ENCODE measurements at regions not wholly inside any gene's neighbourhood (a gene's known extent, or its start where the extent isn't known, plus 50 kb on each side); places are given as distances from the start of the nearest gene placed in this dataset.

DNA sequence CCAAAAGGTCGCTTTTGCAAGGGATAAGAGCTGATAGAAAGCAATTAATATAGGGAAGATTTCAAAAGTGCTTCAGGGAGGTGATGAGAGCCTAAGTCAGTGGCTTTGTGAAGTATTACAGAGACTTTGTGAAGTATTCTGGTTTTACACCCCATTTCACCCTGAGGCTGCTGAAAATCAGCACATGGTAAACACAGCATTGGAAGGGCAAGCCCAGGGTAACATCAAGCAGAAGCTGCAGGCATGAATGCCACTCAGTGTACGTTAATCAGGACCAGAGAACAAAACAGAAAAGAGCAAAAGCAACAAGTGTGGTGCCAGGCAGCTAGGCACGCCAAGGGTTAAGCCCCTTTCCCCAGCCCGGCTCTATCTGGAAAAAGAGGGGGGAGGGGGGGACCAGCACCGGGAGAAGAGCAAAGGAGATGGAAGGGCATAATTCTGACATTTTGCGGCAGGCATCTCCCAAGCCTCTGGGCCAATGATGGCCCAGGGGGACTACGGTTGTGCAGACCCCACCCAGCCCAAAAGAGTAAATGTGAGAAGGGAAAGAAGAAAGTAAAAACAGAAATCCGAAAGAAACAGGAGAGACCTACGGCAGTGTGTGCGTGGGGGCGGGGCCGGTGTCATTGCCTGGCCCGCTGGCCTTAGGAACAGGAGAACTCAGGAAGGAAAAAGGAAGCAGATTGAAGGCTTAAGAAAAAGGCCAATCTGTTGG lies 58.9 kb downstream of the DHRS2 start:
- TF ChIP-seq, protein P1, sequence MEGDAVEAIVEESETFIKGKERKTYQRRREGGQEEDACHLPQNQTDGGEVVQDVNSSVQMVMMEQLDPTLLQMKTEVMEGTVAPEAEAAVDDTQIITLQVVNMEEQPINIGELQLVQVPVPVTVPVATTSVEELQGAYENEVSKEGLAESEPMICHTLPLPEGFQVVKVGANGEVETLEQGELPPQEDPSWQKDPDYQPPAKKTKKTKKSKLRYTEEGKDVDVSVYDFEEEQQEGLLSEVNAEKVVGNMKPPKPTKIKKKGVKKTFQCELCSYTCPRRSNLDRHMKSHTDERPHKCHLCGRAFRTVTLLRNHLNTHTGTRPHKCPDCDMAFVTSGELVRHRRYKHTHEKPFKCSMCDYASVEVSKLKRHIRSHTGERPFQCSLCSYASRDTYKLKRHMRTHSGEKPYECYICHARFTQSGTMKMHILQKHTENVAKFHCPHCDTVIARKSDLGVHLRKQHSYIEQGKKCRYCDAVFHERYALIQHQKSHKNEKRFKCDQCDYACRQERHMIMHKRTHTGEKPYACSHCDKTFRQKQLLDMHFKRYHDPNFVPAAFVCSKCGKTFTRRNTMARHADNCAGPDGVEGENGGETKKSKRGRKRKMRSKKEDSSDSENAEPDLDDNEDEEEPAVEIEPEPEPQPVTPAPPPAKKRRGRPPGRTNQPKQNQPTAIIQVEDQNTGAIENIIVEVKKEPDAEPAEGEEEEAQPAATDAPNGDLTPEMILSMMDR (IDR thresholded peaks at IDR 0.05): no peak

DNA sequence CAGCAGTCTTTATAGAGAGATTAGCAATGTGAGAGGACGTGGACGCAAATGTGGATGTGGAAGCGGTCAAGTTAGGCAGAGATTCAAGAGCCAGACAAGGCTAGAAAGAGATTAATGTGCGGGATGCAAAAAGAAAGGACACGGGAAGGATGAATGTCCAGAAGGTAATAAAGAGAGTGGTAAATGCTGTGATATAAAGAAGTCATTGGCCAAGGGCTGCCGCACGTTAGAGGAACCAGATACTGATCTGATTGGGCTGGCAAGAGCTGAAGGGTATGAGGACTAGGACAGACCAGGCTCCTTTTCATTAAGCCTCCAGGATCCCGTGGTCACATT lies 59.5 kb downstream of the DHRS2 start:
- TF ChIP-seq, protein P1 (IDR thresholded peaks at IDR 0.05): no peak

DNA sequence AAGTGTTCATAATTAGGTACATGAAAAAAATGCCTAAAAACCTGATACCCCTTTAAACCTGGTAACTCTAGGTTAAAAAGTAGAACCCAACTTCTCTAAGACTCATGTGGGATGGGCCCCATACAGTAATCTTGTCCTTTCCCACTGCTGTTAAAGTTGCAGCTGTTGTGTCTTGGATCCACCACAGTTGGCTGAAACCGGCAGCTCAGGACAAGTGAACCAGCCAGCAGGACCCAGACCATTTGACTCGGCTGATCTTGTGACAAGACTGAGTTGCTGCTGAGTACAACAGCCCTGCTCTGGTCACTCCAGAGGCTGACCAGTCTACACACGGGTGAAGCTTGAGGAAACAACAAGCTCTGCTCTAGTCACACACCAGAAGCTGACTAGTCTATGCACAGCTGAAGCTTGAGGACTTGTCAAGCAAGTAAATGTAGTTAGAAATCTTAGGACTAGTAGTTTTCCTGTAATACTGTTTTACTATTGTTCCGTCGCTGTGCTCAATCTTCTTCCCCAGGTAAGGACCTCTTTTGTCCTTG lies 60.6 kb downstream of the DHRS2 start:
- TF ChIP-seq, protein P1 (IDR thresholded peaks at IDR 0.05): no peak

DNA sequence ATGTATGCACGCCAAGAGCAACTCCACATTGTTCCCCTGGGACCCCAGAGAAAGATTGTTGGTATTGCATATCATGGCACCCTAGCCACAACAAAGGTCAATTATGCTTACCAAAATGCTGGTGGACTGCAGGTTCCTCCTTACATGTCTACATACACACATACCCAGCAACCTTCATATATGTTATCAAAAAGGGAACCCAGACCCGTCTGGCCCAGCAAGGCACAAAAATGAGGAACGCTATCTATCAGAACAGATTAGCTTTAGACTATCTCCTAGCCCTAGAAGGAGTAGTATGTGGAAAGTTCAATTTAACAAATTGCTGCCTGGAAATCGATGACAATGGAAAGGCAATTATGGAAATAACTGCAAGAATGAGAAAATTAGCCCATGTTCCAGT lies 61.5 kb downstream of the DHRS2 start:
- TF ChIP-seq, protein P1 (IDR thresholded peaks at IDR 0.05): no peak

DNA sequence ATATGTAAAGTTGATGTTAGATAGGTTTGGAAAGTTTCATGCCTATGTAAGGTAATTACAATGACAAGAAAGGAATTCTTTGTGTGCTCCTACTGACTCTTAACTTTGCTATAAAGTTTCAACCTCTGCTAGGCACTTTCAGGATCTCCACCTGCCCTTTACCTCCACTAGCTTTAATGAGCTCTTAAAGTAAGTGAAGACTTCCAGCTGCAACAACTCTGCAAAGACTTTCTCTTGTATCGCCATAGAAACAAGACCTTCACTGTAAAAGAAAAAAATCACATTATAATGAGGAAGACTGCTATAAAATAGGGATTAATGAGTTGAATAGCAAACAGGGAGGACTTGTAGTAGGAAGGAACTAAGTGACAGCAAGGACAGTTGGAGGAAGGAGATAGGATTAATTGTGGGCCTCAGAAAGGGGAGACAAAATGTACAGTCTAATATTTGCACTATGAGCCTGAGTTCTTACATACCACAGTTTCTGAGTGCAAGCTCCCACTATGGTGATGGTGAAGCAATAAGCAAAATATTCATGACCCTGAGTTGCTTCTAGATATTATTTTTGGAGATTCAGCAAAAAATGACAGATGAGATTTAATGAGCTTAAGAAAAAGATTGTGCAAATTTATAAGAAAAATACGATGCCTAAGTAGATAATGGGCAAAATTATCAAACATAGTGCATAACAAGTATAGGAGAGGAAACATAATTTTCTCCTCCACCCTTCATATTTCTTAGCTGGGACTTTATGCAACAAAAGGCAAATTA lies 66.7 kb downstream of the DHRS2 start:
- TF ChIP-seq, protein P1 (IDR thresholded peaks at IDR 0.05): no peak

DNA sequence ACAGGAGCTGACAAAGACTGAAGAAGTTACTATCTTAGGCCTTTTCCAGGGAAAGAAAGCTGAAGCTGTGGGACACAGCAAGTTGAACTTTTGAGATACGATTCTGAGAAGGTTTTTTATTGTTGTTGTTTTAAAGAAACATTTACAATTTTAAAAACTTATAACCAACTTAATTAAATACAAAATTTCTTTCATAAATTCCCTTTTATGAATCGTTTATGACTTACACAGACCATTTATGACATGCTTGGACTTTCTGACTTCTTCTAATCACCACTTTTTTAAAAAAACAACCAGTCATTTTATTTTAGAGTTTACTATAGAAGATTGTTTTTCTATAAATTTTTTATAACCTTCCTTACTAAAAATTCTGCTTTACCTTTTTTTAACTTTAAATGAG lies 68.7 kb downstream of the DHRS2 start:
- TF ChIP-seq, protein P1 (IDR thresholded peaks at IDR 0.05): no peak

DNA sequence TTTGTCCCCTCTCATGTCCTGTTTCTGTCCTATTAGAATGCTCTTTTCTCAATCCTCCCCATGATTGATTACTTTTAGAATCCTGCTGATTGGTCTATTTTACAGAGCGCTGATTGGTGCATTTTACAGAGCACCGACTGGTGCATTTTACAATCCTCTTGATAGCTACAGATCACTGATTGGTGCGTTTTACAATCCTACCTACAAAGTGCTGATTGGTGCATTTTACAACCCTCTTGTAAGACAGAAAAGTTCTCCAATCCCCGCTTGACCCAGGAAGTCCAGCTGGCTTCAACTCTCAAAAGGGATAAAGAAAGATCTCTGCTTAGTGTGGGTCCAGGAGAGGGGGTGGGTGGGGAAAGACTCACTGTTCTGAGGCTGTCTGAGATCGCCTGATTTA lies 71.3 kb downstream of the DHRS2 start:
- TF ChIP-seq, protein P1 (IDR thresholded peaks at IDR 0.05): no peak
